Ovary (tissue), 7 donors: ENCODE measurements at regions not wholly inside any gene's neighbourhood (a gene's known extent, or its start where the extent isn't known, plus 50 kb on each side); places are given as distances from the start of the nearest gene placed in this dataset.

Experiments
- DNase-seq, 5 donors: peaks; one replicate each; pipeline ENCODE4 v3.0.0-alpha.2; 2019 to 2020
- H3K27ac ChIP-seq, 2 donors: fragments of 200-600 bp; one replicate each; pipeline versions ENCODE4 v1.5.1 to v1.8.0; 2019 to 2022
- H3K27me3 ChIP-seq: fragments of 200-600 bp; one replicate; pipeline ENCODE4 v1.8.0; 2022
- H3K36me3 ChIP-seq: fragments of 200-600 bp; sonication (generic); one replicate; pipeline ENCODE4 v1.5.1; 2019
- H3K4me1 ChIP-seq: one replicate; pipeline ENCODE4 v1.8.1; 2013; ENCODE audit warnings: mild to moderate bottlenecking, moderate library complexity; ENCODE audit not compliant: insufficient read depth
- H3K4me3 ChIP-seq: fragments of 200-600 bp; sonication (generic); one replicate; pipeline ENCODE4 v1.5.1; 2017
- H3K9me3 ChIP-seq, 2 donors: fragments of 200-600 bp in 1 of 2; sonication (generic) in 1 of 2; one replicate each; pipeline versions ENCODE4 v1.5.1 to v1.8.1; 2013 to 2019; ENCODE audit warnings: mild to moderate bottlenecking in 1 of 2, moderate library complexity in 1 of 2
- CTCF ChIP-seq, 3 donors: fragments of 450-650 bp in 2 of 3; fragments of 200-600 bp in 1 of 3; IDR thresholded peaks; one replicate each; pipeline versions ENCODE4 v1.5.1 to v1.8.0; 2016 to 2022; ENCODE audit warnings: antibody characterized with exemption in 3 of 3, mild to moderate bottlenecking in 1 of 3
- EP300 ChIP-seq: sonication (generic); formaldehyde crosslinking; IDR thresholded peaks from one replicate; pipeline ENCODE4 v1.6.1; 2017; ENCODE audit warnings: antibody characterized with exemption
- POLR2A ChIP-seq: fragments of 450-650 bp; IDR thresholded peaks from one replicate; pipeline ENCODE4 v1.6.1; 2017; ENCODE audit warnings: antibody characterized with exemption, mild to moderate bottlenecking, moderate library complexity
- WGBS, 3 donors: extraction: QIAGEN DNeasy Blood & Tissue Kit in 1 of 3; methylation state at CpG; one replicate each; pipeline versions ENCODE4 v1.1.5 to v1.1.7; 2013 to 2017; 5-methylcytosine and 5-hydroxymethylcytosine counted together
- intact Hi-C, 4 donors: fragments of 100-400 bp; cut with DNase I; formaldehyde crosslinking; loops; one replicate each; pipeline versions ENCODE4 v1.11.0 to v1.15.1; 2022 to 2023
- donor health status: DM: no; HTN: no; CAD: no; lungs with moderate emphysema.
- donor health status: DM: no; HTN: no; CAD: no.
- donor health status: Bipolar disorder and iron deficiency.
- donor health status: DM: no; HTN: no; CAD: no.
- donor health status: DM: yes; HTN: yes; CAD: no.

- WGBS, 3 donors, result 12 to 25% (median 14%) methylated on average over 1 of the region's 1 CpG
These were observed 115.9 kb downstream of the MAGEC2 start for GRCh38 chrX:142089193-142089592.

GRCh38 chrX:142084611-142085010 is 120.5 kb downstream of the MAGEC2 start:
- 0 to 5% (median 2%) methylated on average over 1 of the region's 1 CpG for WGBS, 3 donors
- TF ChIP-seq EP300 (no peak), POLR2A (no peak), CTCF (IDR thresholded peaks at IDR 0.05) (no peak)
- intact Hi-C loops, result loop anchor here in 1 of 4 donors (5.0 kb wide), 1 partner anchor 1322 kb away; no protein-coding TSS in a partner anchor

More at GRCh38 chrX:142089193-142089592, 115.9 kb downstream of the MAGEC2 start:
- TF ChIP-seq CTCF (IDR thresholded peaks at IDR 0.05) (no peak), EP300 (no peak), POLR2A (no peak)
- no peak overlapping the region for H3K4me3 ChIP-seq
- H3K36me3 ChIP-seq, result no peaks in the 10 kb centered on the region
- no peak for DNase-seq
- intact Hi-C loops, result no loop called here
- no peak overlapping the region for H3K27ac ChIP-seq
- no peaks in the 10 kb centered on the region for H3K4me1 ChIP-seq
- H3K27me3 ChIP-seq, result no peaks in the 10 kb centered on the region
- no peaks in the 10 kb centered on the region for H3K9me3 ChIP-seq

GRCh38 chrX:142076633-142077032 is 128.5 kb downstream of the MAGEC2 start:
- no peak for TF ChIP-seq POLR2A
- TF ChIP-seq EP300, result no peak
- no peak for TF ChIP-seq CTCF (IDR thresholded peaks at IDR 0.05)
- intact Hi-C loops, result no loop called here
- Histone ChIP-seq H3K27ac (no peak overlapping the region), H3K4me3 (no peak overlapping the region), H3K4me1 (no peaks in the 10 kb centered on the region), H3K9me3 (no peaks in the 10 kb centered on the region), H3K36me3 (no peaks in the 10 kb centered on the region), H3K27me3 (no peaks in the 10 kb centered on the region)
- DNase-seq, result no peak
- 59 to 68% (median 64%) methylated on average over 2 of the region's 2 CpGs for WGBS, 3 donors

More at GRCh38 chrX:142084611-142085010, 120.5 kb downstream of the MAGEC2 start:
- Histone ChIP-seq H3K9me3 (no peaks in the 10 kb centered on the region), H3K27ac (no peak overlapping the region), H3K27me3 (no peaks in the 10 kb centered on the region), H3K4me1 (no peaks in the 10 kb centered on the region), H3K36me3 (no peaks in the 10 kb centered on the region), H3K4me3 (no peak overlapping the region)
- DNase-seq, result no peak

- H3K27ac ChIP-seq, result no peak overlapping the region
- no peak for DNase-seq
- H3K4me1 ChIP-seq, result no peaks in the 10 kb centered on the region
- no peak overlapping the region for H3K4me3 ChIP-seq
- TF ChIP-seq CTCF (IDR thresholded peaks at IDR 0.05), result no peak
- no peak for TF ChIP-seq POLR2A
- no peak for TF ChIP-seq EP300
- no peaks in the 10 kb centered on the region for H3K36me3 ChIP-seq
- H3K9me3 ChIP-seq, result no peaks in the 10 kb centered on the region
- no peaks in the 10 kb centered on the region for H3K27me3 ChIP-seq
- 14 to 23% (median 15%) methylated on average over 2 of the region's 2 CpGs for WGBS, 3 donors
- intact Hi-C loops, result no loop called here
These were observed 136.7 kb downstream of the MAGEC2 start for GRCh38 chrX:142068365-142068764.

- H3K4me1 ChIP-seq, result no peaks in the 10 kb centered on the region
- no peak overlapping the region for H3K4me3 ChIP-seq
- TF ChIP-seq POLR2A (no peak), CTCF (IDR thresholded peaks at IDR 0.05) (no peak), EP300 (no peak)
- intact Hi-C loops, result no loop called here
- whole genome bisulfite sequencing, 3 donors, result 66 to 72% (median 68%) methylated on average over 2 of the region's 2 CpGs
- DNase-seq, result no peak
- H3K9me3 ChIP-seq, result no peaks in the 10 kb centered on the region
- H3K36me3 ChIP-seq, result no peaks in the 10 kb centered on the region
- no peak overlapping the region for H3K27ac ChIP-seq
- no peaks in the 10 kb centered on the region for H3K27me3 ChIP-seq
These were observed 144.9 kb downstream of the MAGEC2 start for GRCh38 chrX:142060191-142060590.
